HG03571 (cell line): ENCODE measurements at regions not wholly inside any gene's neighbourhood (a gene's known extent, or its start where the extent isn't known, plus 50 kb on each side); places are given as distances from the start of the nearest gene placed in this dataset.

Experiments
- ATAC-seq: cut with Tn5 transposase; IDR thresholded peaks from one replicate; pipeline ENCODE4 v1.9.1; 2021; ENCODE audit not compliant: unreplicated experiment

DNA sequence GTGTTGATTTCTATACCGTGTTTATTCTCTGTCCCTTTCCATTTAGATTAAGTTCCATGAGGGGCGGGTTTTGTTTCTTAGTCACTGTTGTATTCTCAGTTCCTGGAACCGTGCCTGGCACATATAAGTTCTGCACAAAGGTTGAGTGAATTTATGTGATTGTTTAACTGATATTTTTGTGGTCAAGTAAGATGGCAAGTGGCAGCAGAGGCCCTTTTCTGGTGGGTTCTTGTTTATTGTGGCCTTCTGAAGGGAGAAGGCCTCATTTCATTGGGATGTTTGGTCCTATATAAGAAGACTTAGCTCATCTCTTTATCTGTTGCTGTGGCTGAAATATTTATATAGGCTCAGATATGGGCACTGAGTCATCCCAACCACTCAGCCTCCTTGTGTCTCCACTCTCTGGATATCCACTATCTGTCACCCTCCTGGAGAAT, 262.5 kb downstream of the PSAT1 start:
- no peak for ATAC-seq

- ATAC-seq: no peak
Observed at GRCh38 chr9:78562021-78562420, 265.1 kb downstream of the PSAT1 start.

GRCh38 chr9:78563269-78563668, 266.3 kb downstream of the PSAT1 start:
- ATAC-seq: no peak

- no peak for ATAC-seq
Observed at GRCh38 chr9:78565481-78565880, 268.6 kb downstream of the PSAT1 start.

DNA sequence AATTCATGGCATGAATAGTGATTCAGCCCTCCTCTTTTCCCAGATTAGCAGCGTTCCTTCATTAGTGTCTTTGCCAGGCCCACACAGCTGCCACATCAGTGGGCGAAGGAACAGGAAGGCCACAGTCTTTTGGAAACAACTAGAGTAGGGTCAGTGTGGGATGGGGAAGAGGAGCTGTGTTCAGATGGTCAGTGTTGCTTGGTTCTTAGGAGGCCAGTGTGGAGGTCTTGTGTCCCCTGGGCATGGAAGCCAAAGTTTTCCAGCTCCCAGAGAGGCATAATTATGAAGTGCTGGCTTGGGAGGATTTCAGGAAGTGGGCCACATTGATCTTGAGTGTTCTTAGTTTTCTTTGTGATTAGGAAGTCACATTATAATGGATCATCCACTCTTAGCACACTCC, 269.6 kb downstream of the PSAT1 start:
- no peak for ATAC-seq

GRCh38 chr9:78566948-78567675, 270.2 kb downstream of the PSAT1 start:
- ATAC-seq: no peak

DNA sequence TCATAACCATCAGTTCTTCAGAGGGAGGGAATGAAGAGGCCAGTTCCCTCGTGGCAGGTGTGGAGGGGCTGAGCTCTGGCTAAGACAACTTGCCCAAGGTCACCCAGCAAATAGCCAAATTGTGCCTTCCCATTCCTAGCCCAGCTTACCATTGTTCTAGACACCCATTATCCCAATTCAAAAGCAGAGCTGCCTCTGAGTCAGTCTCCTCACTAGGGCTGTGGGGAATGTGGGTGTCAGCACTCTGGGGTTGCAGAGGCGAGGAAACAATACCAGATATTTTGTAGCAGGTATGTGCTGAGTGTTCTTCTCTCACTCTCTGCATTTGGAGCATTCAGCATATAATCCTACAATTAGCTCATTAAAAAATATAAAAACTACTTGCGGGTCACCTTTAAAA, 270.8 kb downstream of the PSAT1 start:
- no peak for ATAC-seq

DNA sequence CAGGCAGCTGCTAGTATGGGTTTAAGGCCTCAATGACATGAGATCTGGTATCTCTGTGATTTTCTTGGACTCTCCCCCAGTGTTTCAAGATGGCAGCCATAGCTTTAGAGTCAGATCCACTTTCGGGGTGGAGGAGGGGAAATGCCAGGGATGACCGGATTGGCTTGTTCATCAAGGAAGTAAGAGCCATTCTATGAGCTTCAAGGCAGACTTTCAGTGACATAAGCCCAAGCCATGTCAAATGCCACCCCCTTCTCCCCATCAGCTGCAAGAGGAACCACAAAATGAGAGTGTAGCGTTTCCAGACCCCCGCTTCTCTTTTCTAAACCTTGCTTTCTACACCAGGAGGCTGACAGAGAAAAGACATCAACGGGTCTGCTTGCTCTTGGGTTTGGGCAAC, 271.8 kb downstream of the PSAT1 start:
- no peak for ATAC-seq

DNA sequence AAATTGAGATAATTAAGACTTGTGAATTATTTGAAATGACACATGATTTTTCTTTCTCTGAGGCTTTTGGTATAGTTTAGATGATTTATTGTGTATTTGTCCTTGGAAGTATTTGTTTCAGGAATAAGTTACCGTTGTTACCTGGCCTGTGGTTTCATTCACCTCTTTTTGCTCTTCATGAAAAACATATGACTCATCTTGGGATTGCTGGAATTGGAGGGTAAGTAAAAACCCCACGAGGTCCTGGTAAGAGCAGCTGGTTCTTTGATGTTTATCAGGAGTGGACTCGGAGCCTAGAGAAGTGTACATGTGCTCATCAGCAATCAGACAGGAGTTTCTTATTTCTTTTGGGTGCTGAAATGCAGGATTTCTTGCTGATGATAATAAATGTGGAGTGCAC, 275.3 kb downstream of the PSAT1 start:
- no peak for ATAC-seq

- ATAC-seq: no peak
Observed at GRCh38 chr9:78573205-78573604, 276.3 kb downstream of the PSAT1 start.

DNA sequence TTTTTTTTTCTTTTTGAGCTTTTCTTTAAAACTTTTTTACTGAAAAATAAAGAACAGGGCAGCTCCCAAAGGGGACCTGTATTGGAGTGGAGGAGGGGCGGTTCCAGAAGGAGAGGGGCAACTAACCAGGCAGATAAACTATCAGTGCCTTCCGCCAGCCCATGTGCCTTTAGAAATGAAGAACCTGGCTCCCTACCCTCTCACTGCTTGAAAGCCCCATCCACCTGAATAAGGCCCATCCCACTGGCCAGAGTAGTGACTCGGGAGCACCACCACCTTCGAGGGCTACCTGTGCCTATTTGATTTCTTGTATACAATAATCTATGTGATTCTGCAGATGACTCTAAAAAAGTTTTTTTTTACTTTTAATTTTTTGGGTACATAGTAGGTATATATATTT, 276.7 kb downstream of the PSAT1 start:
- no peak for ATAC-seq

- no peak for ATAC-seq
Observed at GRCh38 chr9:78574354-78575045, 277.6 kb downstream of the PSAT1 start.

GRCh38 chr9:78575081-78575480, 278.2 kb downstream of the PSAT1 start:
- no peak for ATAC-seq

GRCh38 chr9:78575771-78576170, 278.8 kb downstream of the PSAT1 start:
- no peak for ATAC-seq

DNA sequence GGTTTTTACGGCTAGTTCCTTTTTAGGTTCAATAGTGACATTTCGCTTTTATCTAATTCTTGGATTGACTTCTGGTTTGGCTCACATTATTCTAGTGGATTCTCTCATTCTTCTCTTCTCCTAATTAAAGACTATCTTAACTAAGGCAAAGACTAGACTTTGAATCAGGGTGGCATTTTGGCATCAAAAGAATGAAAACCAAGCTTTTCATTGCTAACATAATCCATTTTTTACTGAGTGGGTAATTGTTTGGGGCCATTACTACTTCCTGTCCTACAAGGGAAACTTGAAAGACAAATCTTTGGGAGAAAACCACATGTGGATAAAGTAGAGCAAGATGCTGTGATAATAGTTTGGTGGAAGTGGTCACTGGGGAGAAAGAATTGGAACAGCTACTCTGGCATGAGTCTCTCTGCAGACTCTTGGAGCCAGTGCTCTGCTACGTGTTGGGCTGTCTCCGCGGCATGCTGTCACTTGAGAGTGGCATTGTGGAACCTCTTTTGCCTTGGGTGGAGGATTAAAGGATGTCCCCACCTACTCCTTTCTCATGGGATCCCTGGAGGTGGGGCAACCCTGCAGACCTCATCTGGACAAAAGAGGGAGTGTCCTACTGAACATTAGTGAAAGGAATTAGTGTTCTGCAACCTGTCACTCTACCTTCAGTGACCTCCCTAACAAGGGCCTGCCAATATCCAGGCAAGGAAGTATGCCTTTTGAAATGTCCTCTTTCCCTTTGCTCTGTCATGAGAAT, 280.4 kb downstream of the PSAT1 start:
- no peak for ATAC-seq

GRCh38 chr9:78578072-78578471, 281.1 kb downstream of the PSAT1 start:
- ATAC-seq: no peak

GRCh38 chr9:78582821-78583220, 285.9 kb downstream of the PSAT1 start:
- no peak for ATAC-seq

GRCh38 chr9:78584589-78584988, 287.7 kb downstream of the PSAT1 start:
- ATAC-seq: no peak

DNA sequence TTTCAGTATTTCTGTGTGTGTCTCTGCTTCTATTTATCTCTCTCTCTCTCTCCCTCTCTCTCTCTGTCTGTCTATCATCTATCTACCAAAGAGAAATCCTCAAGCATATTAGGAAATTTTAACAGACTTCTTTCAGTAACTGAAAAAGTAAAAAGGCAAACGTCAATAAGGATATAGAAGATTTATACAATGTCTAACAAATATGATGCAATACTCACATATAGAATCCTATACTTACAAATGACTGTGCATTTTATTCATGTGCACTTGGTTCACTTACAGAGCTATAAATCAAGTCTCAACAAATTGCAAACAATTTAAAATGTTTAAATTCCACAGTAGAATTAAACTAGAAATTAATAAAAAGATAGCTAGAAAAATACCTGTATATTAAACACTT, 289.0 kb downstream of the PSAT1 start:
- ATAC-seq: no peak

DNA sequence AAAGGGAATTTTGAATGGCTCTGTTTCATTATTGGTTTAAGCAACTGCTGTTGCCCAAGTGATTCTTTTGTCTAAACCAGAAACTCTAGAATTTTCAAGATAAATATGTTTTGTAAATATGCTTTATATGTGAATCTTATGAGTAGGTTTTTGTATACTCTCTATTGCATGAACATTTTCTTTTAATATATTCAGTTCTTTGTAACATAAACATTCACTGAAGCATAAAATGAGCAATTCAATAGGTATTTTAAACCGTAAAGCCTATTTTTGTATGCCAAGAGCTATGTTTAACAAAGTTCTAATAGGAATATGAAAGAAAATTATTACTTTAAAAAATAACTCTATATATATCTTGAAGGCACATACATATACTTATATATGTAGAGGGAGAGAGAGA, 293.1 kb downstream of the PSAT1 start:
- no peak for ATAC-seq

GRCh38 chr9:78592811-78593210, 295.9 kb downstream of the PSAT1 start:
- no peak for ATAC-seq
